ENCODE measurements at regions not wholly inside any gene's neighbourhood (a gene's known extent, or its start where the extent isn't known, plus 50 kb on each side); places are given as distances from the start of the nearest gene placed in this dataset.

DNA sequence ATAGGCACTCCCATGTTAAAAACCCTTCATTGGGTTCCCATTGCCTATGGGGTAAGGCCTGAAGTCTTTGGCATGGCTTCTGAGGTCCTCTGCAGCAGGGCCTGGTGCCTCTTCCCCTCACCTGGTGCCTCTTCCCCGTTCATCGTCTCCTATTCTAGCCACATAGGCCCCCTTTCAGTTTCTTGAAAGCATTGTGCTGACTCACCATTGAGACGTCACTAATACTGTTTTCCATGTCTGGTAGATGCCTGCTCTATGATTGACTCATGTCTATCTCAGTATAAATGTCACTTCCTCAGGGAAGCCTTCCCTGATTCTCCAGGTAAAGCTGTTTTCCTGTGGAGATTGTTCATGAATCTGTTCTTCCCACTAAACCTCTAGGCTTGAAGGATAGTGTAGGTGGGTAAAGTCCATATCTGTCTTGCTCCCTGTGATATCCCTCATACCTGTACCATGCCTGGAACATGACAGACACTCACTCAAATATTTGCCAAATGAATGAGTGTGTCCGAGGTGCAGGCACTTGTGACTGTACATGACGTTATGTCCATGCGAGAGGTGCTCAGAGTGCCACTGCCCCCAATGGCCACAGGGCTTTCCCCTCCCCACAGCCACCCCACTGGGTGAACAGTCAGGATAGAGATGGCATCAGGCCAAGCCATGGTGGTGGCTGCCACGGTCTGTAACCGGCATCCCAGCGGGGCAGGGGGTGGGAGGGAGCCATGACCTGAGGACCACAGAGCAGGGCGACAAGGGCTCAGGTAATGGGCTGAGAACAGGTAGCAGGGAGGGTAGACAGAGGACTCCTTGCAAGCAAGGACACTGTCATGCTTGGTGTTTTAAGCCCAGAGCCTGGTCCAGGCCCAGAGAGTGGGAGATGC lies 85.2 kb upstream of the FAM20A start:
- Histone ChIP-seq H3K4me1 (no peaks in the 10 kb centered on the region), H3K4me3 (no peak overlapping the region), H3K9ac (ENCODE audit: low read depth in 2 of 2, low read length in 2 of 2) (no peak overlapping the region), H3K9me3 (no peaks in the 10 kb centered on the region), H3K27ac (no peak overlapping the region), H3K27me3 (no peaks in the 10 kb centered on the region), H3K36me3 (no peaks in the 10 kb centered on the region)
- intact Hi-C loops (cut with DNase I): no loop called here
- TF ChIP-seq, protein P1, sequence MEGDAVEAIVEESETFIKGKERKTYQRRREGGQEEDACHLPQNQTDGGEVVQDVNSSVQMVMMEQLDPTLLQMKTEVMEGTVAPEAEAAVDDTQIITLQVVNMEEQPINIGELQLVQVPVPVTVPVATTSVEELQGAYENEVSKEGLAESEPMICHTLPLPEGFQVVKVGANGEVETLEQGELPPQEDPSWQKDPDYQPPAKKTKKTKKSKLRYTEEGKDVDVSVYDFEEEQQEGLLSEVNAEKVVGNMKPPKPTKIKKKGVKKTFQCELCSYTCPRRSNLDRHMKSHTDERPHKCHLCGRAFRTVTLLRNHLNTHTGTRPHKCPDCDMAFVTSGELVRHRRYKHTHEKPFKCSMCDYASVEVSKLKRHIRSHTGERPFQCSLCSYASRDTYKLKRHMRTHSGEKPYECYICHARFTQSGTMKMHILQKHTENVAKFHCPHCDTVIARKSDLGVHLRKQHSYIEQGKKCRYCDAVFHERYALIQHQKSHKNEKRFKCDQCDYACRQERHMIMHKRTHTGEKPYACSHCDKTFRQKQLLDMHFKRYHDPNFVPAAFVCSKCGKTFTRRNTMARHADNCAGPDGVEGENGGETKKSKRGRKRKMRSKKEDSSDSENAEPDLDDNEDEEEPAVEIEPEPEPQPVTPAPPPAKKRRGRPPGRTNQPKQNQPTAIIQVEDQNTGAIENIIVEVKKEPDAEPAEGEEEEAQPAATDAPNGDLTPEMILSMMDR (IDR thresholded peaks at IDR 0.05): no peak
- no peak for DNase-seq

DNA sequence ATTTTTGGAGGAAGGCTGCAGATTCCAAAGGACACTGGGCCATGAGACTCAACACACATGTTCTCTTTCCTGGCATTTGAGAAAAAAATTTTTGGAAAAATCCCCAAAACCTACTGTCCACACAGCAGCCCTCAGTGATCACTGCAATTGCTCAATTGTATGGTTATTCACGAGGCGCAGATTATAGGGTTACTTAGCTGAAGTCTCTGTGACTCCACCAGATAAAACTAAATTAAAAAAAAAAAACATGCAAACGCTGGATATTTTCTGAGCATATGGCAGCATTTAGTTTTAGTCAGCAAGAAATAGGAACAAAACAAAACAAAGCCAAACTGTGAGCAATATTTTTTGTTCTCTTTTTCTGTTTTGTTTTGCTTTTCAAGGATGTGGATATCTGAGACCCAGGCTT lies 83.8 kb upstream of the FAM20A start:
- TF ChIP-seq, protein P1 (IDR thresholded peaks at IDR 0.05): no peak
- Histone ChIP-seq H3K36me3 (no peaks in the 10 kb centered on the region), H3K4me1 (no peaks in the 10 kb centered on the region), H3K9ac (ENCODE audit: low read depth in 2 of 2, low read length in 2 of 2) (no peak overlapping the region), H3K27ac (no peak overlapping the region), H3K27me3 (no peaks in the 10 kb centered on the region), H3K4me3 (no peak overlapping the region), H3K9me3 (no peaks in the 10 kb centered on the region)
- no peak for DNase-seq
- intact Hi-C loops (cut with DNase I): no loop called here

DNA sequence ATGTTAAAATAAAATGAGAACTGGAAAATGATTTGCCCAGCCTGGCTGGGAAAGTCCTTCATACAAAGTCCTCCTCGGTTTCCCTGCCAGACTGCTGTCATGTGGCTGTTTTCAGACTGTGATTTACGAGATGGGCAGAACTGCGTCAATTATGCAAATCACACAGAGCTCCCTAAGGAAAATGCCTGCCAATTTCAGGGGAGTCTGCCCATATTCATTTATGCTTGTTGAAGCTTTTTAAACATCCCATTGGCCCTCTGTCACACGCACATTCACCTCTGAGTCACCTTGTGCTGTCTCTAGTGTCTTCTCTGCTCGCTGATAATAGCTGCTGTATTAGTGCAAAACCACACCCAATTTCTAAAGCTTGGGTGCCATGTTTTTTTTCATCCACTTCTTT lies 81.7 kb upstream of the FAM20A start:
- no peak overlapping the region for H3K4me3 ChIP-seq
- H3K27ac ChIP-seq: no peak overlapping the region
- no peaks in the 10 kb centered on the region for H3K9me3 ChIP-seq
- TF ChIP-seq, protein P1 (IDR thresholded peaks at IDR 0.05): no peak
- no peaks in the 10 kb centered on the region for H3K4me1 ChIP-seq
- H3K27me3 ChIP-seq: no peaks in the 10 kb centered on the region
- no peak overlapping the region for H3K9ac ChIP-seq (ENCODE audit: low read depth in 2 of 2, low read length in 2 of 2)
- intact Hi-C loops (cut with DNase I): no loop called here
- no peaks in the 10 kb centered on the region for H3K36me3 ChIP-seq
- no peak for DNase-seq

DNA sequence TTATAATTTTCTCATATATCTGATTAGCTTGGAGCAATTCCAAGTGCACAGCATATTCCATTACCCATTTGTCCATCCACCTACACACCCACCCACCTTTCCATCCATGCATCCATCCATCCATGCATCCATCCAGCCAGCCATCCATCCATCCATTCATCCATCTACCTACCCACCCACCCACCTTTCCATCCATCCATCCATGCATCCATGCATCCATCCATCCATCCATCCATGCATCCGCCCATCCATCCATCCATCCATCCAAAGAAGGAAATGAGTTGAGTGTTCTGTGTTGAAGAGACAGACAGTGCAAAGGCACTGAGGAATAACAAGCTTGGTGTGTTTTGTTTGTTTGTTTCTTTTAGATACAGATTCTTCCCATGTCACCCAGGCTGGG lies 78.7 kb upstream of the FAM20A start:
- H3K9ac ChIP-seq (ENCODE audit: low read depth in 2 of 2, low read length in 2 of 2): no peak overlapping the region
- intact Hi-C loops (cut with DNase I): no loop called here
- no peaks in the 10 kb centered on the region for H3K36me3 ChIP-seq
- TF ChIP-seq, protein P1 (IDR thresholded peaks at IDR 0.05): no peak
- H3K4me1 ChIP-seq: no peaks in the 10 kb centered on the region
- no peak overlapping the region for H3K4me3 ChIP-seq
- no peak for DNase-seq
- no peak overlapping the region for H3K27ac ChIP-seq
- H3K9me3 ChIP-seq: no peaks in the 10 kb centered on the region
- no peaks in the 10 kb centered on the region for H3K27me3 ChIP-seq

DNA sequence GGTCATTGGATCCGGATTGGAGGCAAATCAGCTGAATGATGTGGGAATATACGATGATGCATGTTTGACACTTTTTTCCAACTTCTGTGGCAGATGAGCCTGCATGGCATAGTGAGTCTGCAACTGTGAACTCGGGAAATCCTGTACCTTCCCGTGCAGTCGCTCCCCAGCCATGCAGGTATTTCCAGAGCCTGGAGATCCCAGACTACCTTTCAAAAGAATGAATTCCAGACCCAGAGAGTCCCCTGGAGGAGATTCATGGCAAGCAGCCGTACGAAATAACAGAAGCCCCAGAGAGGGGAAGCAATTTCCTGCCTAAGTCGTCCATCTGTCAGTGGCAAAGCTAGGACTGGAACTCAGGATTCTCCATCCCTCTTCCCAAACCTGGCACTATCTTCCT lies 75.7 kb upstream of the FAM20A start:
- intact Hi-C loops (cut with DNase I): no loop called here
- DNase-seq: no peak
- H3K27ac ChIP-seq: no peak overlapping the region
- no peak overlapping the region for H3K4me3 ChIP-seq
- no peaks in the 10 kb centered on the region for H3K36me3 ChIP-seq
- no peaks in the 10 kb centered on the region for H3K4me1 ChIP-seq
- TF ChIP-seq, protein P1 (IDR thresholded peaks at IDR 0.05): no peak
- no peak overlapping the region for H3K9ac ChIP-seq (ENCODE audit: low read depth in 2 of 2, low read length in 2 of 2)
- no peaks in the 10 kb centered on the region for H3K27me3 ChIP-seq
- H3K9me3 ChIP-seq: no peaks in the 10 kb centered on the region

All from colonic mucosa (tissue), 4 donors.